Chondrocyte (in vitro differentiated cells): ENCODE measurements at regions not wholly inside any gene's neighbourhood (a gene's known extent, or its start where the extent isn't known, plus 50 kb on each side); places are given as distances from the start of the nearest gene placed in this dataset.

Source experiments
- DNase-seq: peaks from one replicate; pipeline ENCODE4 v3.0.0; 2021; ENCODE audit warnings: mixed read lengths, low spot score
- H3K27ac Mint-ChIP-seq: one replicate; pipeline ENCODE4 v1.8.0; 2021; ENCODE audit warnings: mild to moderate bottlenecking, moderate library complexity, mixed read lengths; ENCODE audit not compliant: unreplicated experiment
- H3K27me3 Mint-ChIP-seq: 2 replicates; pipeline ENCODE4 v1.8.0; 2021; ENCODE audit warnings: low read depth, mixed read lengths
- H3K36me3 Mint-ChIP-seq: 2 replicates; pipeline ENCODE4 v1.8.0; 2021; ENCODE audit warnings: low read depth, mixed read lengths
- H3K4me1 Mint-ChIP-seq: 2 replicates; pipeline ENCODE4 v1.8.0; 2021; ENCODE audit warnings: low read depth, mild to moderate bottlenecking, mixed read lengths
- H3K4me3 Mint-ChIP-seq: one replicate; pipeline ENCODE4 v1.8.0; 2021; ENCODE audit warnings: mild to moderate bottlenecking, moderate library complexity, mixed read lengths; ENCODE audit not compliant: unreplicated experiment
- H3K9me3 Mint-ChIP-seq: 2 replicates; pipeline ENCODE4 v1.8.0; 2021; ENCODE audit warnings: low read depth, mixed read lengths
- TF ChIP-seq, protein P1 (sequence below): fragments of 200-600 bp; sonication (generic); IDR thresholded peaks from 2 replicates; pipeline ENCODE4 v1.5.0; 2021; ENCODE audit warnings: antibody characterized with exemption, mild to moderate bottlenecking, moderate library complexity

DNA sequence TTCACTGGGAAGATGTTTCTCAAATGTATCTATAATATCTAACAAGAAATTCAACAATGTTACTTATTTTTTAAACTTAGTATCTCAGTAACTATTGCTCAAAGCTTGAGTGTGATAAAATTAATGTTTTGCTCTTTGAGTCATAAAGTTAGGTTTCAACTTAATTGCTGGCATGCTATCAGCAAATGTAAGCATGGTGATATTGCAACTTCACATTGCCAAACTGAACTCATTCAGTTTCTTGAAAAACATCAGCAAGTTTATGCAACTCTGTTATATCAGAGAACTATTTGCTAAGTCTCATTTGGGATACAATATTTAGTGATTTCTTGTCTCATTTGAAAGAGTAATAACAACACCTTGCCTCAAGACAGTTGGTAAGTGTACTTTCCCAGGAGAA is 91.2 kb upstream of the KLF3 start:
- no peaks in the 10 kb centered on the region for H3K4me1 Mint-ChIP-seq
- peaks cover 3% of the 10 kb centered on the region for H3K36me3 Mint-ChIP-seq
- TF ChIP-seq, protein P1, sequence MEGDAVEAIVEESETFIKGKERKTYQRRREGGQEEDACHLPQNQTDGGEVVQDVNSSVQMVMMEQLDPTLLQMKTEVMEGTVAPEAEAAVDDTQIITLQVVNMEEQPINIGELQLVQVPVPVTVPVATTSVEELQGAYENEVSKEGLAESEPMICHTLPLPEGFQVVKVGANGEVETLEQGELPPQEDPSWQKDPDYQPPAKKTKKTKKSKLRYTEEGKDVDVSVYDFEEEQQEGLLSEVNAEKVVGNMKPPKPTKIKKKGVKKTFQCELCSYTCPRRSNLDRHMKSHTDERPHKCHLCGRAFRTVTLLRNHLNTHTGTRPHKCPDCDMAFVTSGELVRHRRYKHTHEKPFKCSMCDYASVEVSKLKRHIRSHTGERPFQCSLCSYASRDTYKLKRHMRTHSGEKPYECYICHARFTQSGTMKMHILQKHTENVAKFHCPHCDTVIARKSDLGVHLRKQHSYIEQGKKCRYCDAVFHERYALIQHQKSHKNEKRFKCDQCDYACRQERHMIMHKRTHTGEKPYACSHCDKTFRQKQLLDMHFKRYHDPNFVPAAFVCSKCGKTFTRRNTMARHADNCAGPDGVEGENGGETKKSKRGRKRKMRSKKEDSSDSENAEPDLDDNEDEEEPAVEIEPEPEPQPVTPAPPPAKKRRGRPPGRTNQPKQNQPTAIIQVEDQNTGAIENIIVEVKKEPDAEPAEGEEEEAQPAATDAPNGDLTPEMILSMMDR, result no peak
- no peak for DNase-seq
- H3K9me3 Mint-ChIP-seq, result peaks cover 5% of the 10 kb centered on the region
- no peaks in the 10 kb centered on the region for H3K27me3 Mint-ChIP-seq
- H3K4me3 Mint-ChIP-seq, result no peak overlapping the region
- H3K27ac Mint-ChIP-seq, result no peak overlapping the region

DNA sequence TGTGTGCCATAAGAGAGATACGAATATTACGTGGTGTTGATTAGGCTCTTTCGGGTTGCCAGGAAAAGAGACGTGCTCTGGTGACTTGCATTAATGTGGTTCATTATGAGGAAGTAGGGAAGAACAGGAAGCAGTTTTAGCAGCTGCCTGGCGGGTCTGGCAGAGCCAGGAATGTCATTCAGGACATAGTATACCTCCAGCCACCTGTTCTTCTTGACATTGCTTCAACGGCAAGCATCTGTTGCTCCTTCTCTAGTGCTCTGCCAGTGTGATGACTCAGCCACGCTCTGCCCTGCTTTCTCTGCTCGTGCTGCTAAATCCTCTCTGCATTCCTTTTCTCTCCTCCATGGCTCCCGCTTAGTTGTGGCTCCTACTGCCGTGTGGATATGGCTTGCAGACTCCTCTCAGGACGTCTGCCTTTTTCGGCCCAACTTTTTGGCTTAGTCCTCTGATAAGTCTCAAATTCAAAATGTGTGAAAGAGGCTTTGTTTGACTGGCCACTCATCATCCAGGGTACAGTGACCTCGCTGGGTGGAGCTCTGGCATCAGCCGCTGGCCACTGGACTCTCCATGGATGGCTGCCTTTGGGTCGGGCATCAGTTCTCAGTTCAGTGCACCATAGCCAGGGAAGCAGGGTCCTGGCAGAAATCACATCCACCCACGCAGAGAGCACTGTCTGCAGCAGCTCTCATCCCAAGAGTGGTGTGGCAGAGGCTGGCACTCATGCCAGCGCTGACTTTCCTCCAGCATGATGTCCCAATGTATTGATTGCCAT is 89.3 kb upstream of the KLF3 start:
- TF ChIP-seq, protein P1, result no peak
- Mint-ChIP-seq H3K27me3 (no peaks in the 10 kb centered on the region), H3K27ac (no peak overlapping the region), H3K9me3 (peaks cover 5% of the 10 kb centered on the region), H3K4me3 (no peak overlapping the region), H3K4me1 (no peaks in the 10 kb centered on the region), H3K36me3 (peaks cover 3% of the 10 kb centered on the region)
- no peak for DNase-seq

DNA sequence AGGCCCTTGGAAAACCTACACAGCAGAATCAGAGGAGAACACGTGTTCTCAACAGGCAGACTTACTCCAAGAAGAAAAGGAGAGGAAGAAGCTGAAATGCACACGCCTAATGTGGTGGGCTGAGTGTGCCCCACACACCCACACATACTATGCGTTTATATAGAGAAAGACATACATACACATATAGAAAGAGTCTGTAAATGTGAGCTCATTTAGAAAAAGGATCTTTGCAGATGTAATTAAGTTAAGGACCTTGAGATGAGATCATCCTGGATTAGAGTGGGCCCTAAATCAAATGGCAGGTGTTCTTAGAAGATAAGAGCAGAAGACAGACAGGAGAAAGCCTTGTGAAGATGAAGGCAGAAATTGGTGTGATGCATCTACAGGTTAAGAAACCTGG is 87.2 kb upstream of the KLF3 start:
- TF ChIP-seq, protein P1, result no peak
- H3K9me3 Mint-ChIP-seq, result no peaks in the 10 kb centered on the region
- DNase-seq, result no peak
- no peak overlapping the region for H3K4me3 Mint-ChIP-seq
- no peaks in the 10 kb centered on the region for H3K4me1 Mint-ChIP-seq
- no peak overlapping the region for H3K27ac Mint-ChIP-seq
- H3K27me3 Mint-ChIP-seq, result no peaks in the 10 kb centered on the region
- no peaks in the 10 kb centered on the region for H3K36me3 Mint-ChIP-seq

DNA sequence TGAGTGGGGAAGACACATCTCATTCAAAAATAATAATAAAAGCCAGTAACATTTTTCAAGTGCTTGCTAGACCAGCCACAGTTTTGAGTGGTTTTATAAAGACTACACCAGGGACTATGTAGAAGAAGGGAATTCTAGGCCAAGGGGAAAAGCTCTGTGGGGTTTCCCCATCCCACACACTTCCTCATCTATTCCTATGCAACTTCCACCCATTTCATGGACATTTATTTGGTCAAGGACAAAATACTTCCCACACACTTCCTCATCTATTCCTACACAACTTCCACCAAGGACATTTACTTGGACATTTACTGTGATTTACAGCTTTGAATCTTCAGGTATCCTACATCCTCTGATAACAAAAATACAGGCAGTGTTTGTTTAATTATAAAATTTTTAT is 86.5 kb upstream of the KLF3 start:
- H3K4me3 Mint-ChIP-seq, result no peak overlapping the region
- no peak for DNase-seq
- H3K27me3 Mint-ChIP-seq, result no peaks in the 10 kb centered on the region
- no peaks in the 10 kb centered on the region for H3K4me1 Mint-ChIP-seq
- H3K9me3 Mint-ChIP-seq, result no peaks in the 10 kb centered on the region
- no peaks in the 10 kb centered on the region for H3K36me3 Mint-ChIP-seq
- H3K27ac Mint-ChIP-seq, result no peak overlapping the region
- TF ChIP-seq, protein P1, result no peak

DNA sequence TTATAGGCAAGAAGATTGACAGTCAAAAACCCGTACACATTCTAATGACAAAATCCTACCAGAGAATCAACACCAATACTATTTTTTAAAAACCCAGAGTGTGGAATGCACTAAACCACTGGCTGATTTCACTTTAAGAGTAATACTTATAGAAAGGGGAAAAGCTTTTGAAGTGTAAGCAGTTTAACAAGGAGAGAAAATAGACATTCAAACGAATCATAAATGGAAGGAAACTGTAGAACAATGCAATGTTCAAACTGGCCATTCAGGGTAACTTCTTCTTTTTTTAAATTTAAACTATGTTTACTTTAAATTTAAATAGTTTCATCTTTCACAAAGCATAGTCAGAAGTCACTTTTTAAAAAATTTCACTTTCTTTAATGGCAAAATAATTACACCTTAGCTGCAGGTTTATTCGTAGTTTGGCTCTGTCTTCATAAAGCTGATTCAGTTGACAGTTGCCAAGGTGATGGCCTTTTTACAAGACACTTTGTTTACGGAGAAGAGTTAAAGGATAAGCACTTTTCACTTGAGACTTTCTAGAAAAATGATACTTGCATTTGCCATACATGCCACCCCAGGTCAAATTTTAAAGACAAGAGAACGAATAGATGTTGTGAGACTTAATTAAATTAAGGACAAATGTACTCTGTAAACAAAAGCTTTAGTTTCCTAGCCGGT is 82.4 kb upstream of the KLF3 start:
- peaks cover 4% of the 10 kb centered on the region for H3K4me1 Mint-ChIP-seq
- H3K9me3 Mint-ChIP-seq, result peaks cover 5% of the 10 kb centered on the region
- H3K27ac Mint-ChIP-seq, result no peak overlapping the region
- peaks cover 9% of the 10 kb centered on the region for H3K27me3 Mint-ChIP-seq
- DNase-seq, result no peak
- no peaks in the 10 kb centered on the region for H3K36me3 Mint-ChIP-seq
- no peak overlapping the region for H3K4me3 Mint-ChIP-seq
- TF ChIP-seq, protein P1, result no peak
